ENCODE measurements at regions not wholly inside any gene's neighbourhood (a gene's known extent, or its start where the extent isn't known, plus 50 kb on each side); places are given as distances from the start of the nearest gene placed in this dataset.

DNA sequence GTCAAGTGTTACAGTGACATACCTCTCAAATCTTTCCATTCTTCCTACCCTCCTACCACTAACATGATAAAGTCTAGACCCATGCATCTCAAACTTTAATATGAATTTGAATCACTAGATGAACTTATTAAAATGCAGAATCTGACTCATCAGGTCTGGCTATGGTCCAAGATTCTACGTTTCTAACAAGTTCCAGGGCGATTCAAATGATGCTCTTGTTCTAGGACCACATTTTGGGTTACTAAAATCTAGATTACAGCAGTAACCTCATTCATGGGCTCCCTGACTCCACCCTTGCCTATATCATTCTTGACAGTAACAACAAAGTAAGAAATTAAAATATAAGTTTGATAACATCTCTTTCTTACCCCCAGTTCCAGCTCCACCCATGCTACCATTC, 124.8 kb upstream of the LSM8 start:
- Mint-ChIP-seq H3K4me3 (no peak overlapping the region), H3K9me3 (no peaks in the 10 kb centered on the region), H3K4me1 (no peaks in the 10 kb centered on the region), H3K27ac (no peak overlapping the region), H3K36me3 (no peaks in the 10 kb centered on the region), H3K27me3 (peaks cover 2% of the 10 kb centered on the region)
- ATAC-seq (ENCODE audit: low read depth) (no peak), DNase-seq (ENCODE audit: low spot score in 2 of 2) (no peak)

DNA sequence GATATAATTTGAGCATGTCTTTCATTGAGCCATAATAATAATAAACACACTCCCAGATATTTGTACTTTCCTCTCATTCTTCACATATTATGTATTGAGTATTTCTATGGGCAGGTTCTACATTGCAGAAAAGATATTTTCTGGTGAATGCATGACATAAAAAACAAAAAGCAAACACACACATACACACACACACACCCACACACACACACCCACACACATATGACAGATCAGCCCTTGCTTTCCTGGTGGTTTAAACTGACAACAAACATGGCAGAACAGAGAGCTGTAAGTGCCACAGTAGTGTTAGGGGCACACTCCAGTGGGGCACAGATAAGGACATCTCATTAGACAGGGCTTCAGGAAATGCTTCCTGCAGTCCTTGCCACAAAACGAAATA, 123.3 kb upstream of the LSM8 start:
- no peak for DNase-seq (ENCODE audit: low spot score in 2 of 2)
- Mint-ChIP-seq H3K27ac (no peak overlapping the region), H3K9me3 (no peaks in the 10 kb centered on the region), H3K4me1 (no peaks in the 10 kb centered on the region), H3K27me3 (peaks cover 2% of the 10 kb centered on the region), H3K36me3 (no peaks in the 10 kb centered on the region), H3K4me3 (no peak overlapping the region)
- no peak for ATAC-seq (ENCODE audit: low read depth)

DNA sequence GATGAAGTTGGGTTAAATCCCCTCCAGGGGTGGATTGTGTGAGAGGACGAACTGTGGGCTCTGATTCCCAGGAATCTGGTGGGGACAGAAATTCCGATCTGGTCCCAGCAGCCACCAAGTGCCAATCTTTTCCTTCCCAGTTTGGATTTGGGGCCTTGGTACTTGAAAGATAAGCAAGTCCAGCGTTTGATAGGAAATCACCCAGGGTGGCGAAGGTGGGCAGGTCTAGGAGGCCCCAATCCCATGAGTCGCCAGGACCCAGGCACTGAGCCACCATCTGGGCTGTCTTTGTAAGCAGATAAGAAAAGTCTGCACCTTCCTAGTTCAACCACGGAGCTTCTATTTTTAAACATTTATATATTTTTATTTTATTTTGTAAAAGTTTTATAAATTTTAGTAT, 122.6 kb upstream of the LSM8 start:
- Mint-ChIP-seq H3K36me3 (no peaks in the 10 kb centered on the region), H3K9me3 (no peaks in the 10 kb centered on the region), H3K4me3 (no peak overlapping the region), H3K27me3 (peaks cover 2% of the 10 kb centered on the region), H3K27ac (no peak overlapping the region), H3K4me1 (no peaks in the 10 kb centered on the region)
- DNase-seq (ENCODE audit: low spot score in 2 of 2) (no peak), ATAC-seq (ENCODE audit: low read depth) (no peak)

GRCh38 chr7:118072893-118073674, 110.9 kb upstream of the LSM8 start:
- H3K4me1 Mint-ChIP-seq = no peaks in the 10 kb centered on the region
- H3K9me3 Mint-ChIP-seq = peaks cover 2% of the 10 kb centered on the region
- ATAC-seq (ENCODE audit: low read depth) = no peak
- H3K36me3 Mint-ChIP-seq = no peaks in the 10 kb centered on the region
- peaks cover 5% of the 10 kb centered on the region for H3K27me3 Mint-ChIP-seq
- no peak overlapping the region for H3K27ac Mint-ChIP-seq
- DNase-seq (ENCODE audit: low spot score in 2 of 2) = no peak
- H3K4me3 Mint-ChIP-seq = no peak overlapping the region

DNA sequence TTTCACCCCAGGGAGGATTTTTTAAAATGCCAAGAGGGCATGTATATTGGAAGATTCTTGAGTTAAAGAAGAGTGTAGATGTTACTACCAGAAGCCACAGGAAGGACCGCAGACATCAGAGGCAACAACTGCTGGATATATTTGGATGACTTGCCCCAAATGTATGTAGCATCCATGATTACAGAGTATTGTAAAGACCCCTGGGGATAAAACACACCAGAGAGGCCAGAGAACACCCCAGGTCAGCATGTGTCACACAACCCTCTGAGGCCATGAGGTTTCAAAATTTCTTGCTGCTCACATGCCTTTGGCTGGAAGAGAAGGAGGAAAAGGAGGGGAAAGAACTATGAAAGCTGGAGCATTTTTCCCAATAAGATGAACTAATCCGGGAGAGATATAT, 108.0 kb upstream of the LSM8 start:
- Mint-ChIP-seq H3K27ac (no peak overlapping the region), H3K4me3 (no peak overlapping the region), H3K9me3 (no peaks in the 10 kb centered on the region), H3K27me3 (peaks cover 4% of the 10 kb centered on the region), H3K4me1 (peaks cover 2% of the 10 kb centered on the region), H3K36me3 (no peaks in the 10 kb centered on the region)
- DNase-seq (ENCODE audit: low spot score in 2 of 2) (no peak), ATAC-seq (ENCODE audit: low read depth) (no peak)

DNA sequence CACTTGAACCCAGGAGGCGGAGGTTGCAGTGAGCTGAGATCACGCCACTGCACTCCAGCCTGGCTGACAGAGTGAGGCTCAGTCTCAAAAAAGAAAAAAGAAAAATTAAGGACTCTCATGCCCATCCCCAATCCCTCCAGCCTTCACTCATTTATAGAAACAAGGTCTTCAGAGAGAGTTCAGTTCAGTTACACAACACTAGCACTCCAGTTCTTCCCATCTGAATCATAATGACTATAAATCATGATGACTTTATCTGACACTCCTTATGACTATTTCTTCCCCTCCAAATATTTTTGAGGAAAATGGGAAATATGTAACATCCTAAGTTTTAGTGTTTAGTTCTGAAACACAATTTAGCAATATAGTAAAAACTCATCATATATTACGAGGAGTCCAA, 107.4 kb upstream of the LSM8 start:
- ATAC-seq (ENCODE audit: low read depth) = no peak

DNA sequence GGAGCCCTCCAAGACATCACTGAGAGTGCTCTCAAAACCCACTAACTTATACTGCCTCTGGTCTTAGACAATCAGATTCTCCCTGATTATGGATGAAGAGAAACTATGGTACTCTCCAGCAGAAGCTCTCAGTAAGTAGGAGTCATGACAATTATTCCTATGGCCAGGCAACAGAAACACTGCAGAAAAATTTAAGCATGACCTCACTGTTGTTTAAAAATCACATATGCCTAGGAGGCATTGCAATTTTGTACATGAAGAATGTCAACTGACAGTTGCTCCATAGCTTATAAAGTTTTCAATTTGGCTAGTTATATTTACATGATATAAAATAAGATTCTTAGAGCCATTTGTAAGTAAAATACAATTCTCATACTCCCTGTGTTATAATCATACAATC, 105.9 kb upstream of the LSM8 start:
- Mint-ChIP-seq H3K27ac (no peak overlapping the region), H3K4me1 (peaks cover 2% of the 10 kb centered on the region)

More for the DNA sequence above, 107.4 kb upstream of the LSM8 start:
- no peaks in the 10 kb centered on the region for H3K36me3 Mint-ChIP-seq
- DNase-seq (ENCODE audit: low spot score in 2 of 2) = no peak
- H3K27ac Mint-ChIP-seq = no peak overlapping the region
- peaks cover 2% of the 10 kb centered on the region for H3K4me1 Mint-ChIP-seq
- no peaks in the 10 kb centered on the region for H3K9me3 Mint-ChIP-seq
- H3K27me3 Mint-ChIP-seq = peaks cover 4% of the 10 kb centered on the region
- H3K4me3 Mint-ChIP-seq = no peak overlapping the region

DNA sequence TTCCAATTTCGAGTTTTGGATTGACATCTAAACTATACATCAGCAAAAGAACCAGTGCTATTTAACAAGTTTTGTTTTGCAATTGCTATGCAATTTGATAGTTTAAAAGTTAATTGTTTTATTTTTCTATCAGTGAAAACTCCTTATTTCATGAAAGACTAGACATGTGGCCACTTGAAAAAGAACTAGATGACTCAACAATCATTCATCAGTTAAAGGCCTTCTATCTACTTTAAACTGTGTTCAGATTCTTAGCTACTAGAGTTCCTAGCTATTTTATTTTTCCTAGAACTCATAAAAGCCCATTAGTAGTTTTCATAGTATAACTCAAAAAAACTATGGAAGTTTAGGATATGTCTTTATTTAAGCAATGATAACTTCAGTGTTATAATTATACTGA, 104.6 kb upstream of the LSM8 start:
- peaks cover 6% of the 10 kb centered on the region for H3K27me3 Mint-ChIP-seq

More for the DNA sequence above, 105.9 kb upstream of the LSM8 start:
- Mint-ChIP-seq H3K4me3 (no peak overlapping the region), H3K36me3 (no peaks in the 10 kb centered on the region), H3K9me3 (no peaks in the 10 kb centered on the region), H3K27me3 (peaks cover 4% of the 10 kb centered on the region)
- DNase-seq (ENCODE audit: low spot score in 2 of 2) (no peak), ATAC-seq (ENCODE audit: low read depth) (no peak)

GRCh38 chr7:118080947-118081346, 103.0 kb upstream of the LSM8 start:
- peaks cover 7% of the 10 kb centered on the region for H3K27me3 Mint-ChIP-seq
- peaks cover 2% of the 10 kb centered on the region for H3K4me1 Mint-ChIP-seq
- H3K27ac Mint-ChIP-seq = no peak overlapping the region
- H3K4me3 Mint-ChIP-seq = no peak overlapping the region
- DNase-seq (ENCODE audit: low spot score in 2 of 2) (no peak), ATAC-seq (ENCODE audit: low read depth) (peak; percentile 60)
- H3K9me3 Mint-ChIP-seq = no peaks in the 10 kb centered on the region
- H3K36me3 Mint-ChIP-seq = no peaks in the 10 kb centered on the region

More for the DNA sequence above, 104.6 kb upstream of the LSM8 start:
- DNase-seq (ENCODE audit: low spot score in 2 of 2) (no peak), ATAC-seq (ENCODE audit: low read depth) (no peak)
- Mint-ChIP-seq H3K4me1 (peaks cover 2% of the 10 kb centered on the region), H3K9me3 (no peaks in the 10 kb centered on the region), H3K36me3 (no peaks in the 10 kb centered on the region), H3K27ac (no peak overlapping the region), H3K4me3 (no peak overlapping the region)

DNA sequence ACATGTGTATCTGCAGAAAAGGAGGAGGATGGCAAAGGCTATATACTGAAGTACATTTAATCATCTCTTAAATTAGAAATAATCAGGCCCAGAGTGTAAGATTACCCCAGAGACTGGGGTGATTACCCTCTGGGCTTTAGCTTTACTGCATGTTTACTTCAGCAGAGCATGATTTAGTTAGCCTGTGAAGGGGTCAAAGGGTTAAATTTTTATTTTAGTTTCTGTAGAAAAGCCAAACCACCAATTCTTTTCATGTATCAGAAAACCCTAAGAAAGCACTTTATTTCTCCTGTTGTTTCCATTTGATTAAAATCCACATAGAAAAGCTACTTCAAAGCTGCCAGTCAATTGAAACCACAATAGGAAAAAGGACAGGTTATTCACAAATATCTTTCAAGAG, 101.5 kb upstream of the LSM8 start:
- Mint-ChIP-seq H3K4me1 (peaks cover 2% of the 10 kb centered on the region), H3K27me3 (peaks cover 7% of the 10 kb centered on the region), H3K27ac (no peak overlapping the region), H3K36me3 (no peaks in the 10 kb centered on the region), H3K4me3 (no peak overlapping the region), H3K9me3 (no peaks in the 10 kb centered on the region)
- no peak for ATAC-seq (ENCODE audit: low read depth)
- no peak for DNase-seq (ENCODE audit: low spot score in 2 of 2)

GRCh38 chr7:118085000-118085399, 99.0 kb upstream of the LSM8 start:
- Mint-ChIP-seq H3K27ac (no peak overlapping the region), H3K9me3 (no peaks in the 10 kb centered on the region), H3K4me3 (no peak overlapping the region), H3K36me3 (no peaks in the 10 kb centered on the region), H3K4me1 (peaks cover 2% of the 10 kb centered on the region), H3K27me3 (peaks cover 5% of the 10 kb centered on the region)
- ATAC-seq (ENCODE audit: low read depth) (no peak), DNase-seq (ENCODE audit: low spot score in 2 of 2) (no peak)

DNA sequence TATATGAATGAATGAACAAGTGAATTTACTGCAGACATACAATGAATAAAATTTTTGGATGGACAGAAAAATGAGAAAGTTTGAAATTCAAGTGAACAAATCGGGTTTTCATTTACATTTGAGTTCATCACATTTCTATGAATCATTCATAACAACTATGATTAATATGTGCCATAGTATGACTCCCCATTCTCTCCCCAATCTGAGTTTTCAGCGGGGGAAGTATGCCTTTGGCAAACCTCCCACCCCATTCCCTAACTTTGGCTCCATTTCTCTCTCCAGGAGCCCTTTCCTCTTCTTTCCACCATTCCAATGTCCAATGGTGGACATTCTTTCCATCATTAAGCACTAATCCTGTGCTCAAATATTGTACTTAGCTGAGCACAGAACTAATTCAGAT, 96.8 kb upstream of the LSM8 start:
- no peaks in the 10 kb centered on the region for H3K4me1 Mint-ChIP-seq
- H3K27me3 Mint-ChIP-seq = peaks cover 5% of the 10 kb centered on the region
- no peak for DNase-seq (ENCODE audit: low spot score in 2 of 2)
- H3K27ac Mint-ChIP-seq = no peak overlapping the region
- no peaks in the 10 kb centered on the region for H3K9me3 Mint-ChIP-seq
- H3K36me3 Mint-ChIP-seq = no peaks in the 10 kb centered on the region
- H3K4me3 Mint-ChIP-seq = no peak overlapping the region
- no peak for ATAC-seq (ENCODE audit: low read depth)

DNA sequence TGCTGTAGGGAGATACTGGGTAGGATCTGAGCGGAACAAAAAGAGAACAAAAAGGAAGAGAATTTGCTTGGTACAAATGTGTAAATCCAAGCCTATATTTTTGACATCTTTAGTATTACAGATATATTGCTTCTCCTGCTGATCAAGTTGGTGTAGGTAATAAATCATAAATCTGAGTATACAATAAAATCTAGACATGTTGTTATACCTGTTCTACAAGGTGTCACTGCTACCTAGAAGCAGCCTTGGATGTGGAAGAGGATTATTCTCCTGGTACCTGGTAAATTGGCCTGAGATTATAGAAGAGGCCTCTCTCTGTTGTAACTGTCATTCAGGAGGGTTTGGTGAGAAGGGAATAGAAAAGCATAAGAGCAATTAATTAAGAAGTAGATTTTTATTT, 89.9 kb upstream of the LSM8 start:
- Mint-ChIP-seq H3K9me3 (no peaks in the 10 kb centered on the region), H3K27ac (no peak overlapping the region), H3K4me1 (no peaks in the 10 kb centered on the region), H3K4me3 (no peak overlapping the region), H3K36me3 (no peaks in the 10 kb centered on the region), H3K27me3 (peaks cover 3% of the 10 kb centered on the region)
- no peak for ATAC-seq (ENCODE audit: low read depth)
- DNase-seq (ENCODE audit: low spot score in 2 of 2) = no peak

DNA sequence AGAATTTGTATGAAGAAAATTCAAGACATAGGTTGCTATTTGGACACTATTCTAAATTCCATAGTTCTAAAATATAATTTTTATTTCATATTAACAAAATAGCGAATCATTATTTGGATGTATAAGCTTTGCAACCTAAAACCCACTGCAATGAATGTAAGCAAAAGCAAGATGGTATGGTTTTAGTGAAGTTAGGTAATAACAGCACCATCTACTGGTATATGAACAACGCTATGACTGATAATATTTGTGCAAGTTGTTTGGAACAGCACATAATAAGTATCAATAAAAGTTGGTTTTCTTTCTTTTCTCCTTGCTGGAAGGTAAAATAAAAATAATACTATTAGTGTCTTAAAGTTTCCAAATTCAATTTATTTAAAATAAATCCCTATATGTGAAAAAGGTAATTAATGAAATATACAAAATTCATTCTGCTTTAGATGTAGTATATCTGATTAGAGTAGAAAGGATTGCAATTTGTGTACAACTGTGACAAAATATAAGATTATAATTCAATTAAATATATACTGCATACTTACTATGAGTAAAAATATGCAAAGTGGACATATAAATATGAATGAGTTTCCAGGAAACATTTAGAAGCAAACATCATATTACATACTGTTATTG, 79.0 kb upstream of the LSM8 start:
- H3K4me1 Mint-ChIP-seq = no peaks in the 10 kb centered on the region
- H3K4me3 Mint-ChIP-seq = no peak overlapping the region
- H3K27ac Mint-ChIP-seq = no peak overlapping the region
- H3K9me3 Mint-ChIP-seq = no peaks in the 10 kb centered on the region
- no peaks in the 10 kb centered on the region for H3K27me3 Mint-ChIP-seq
- no peaks in the 10 kb centered on the region for H3K36me3 Mint-ChIP-seq
- ATAC-seq (ENCODE audit: low read depth) (no peak), DNase-seq (ENCODE audit: low spot score in 2 of 2) (no peak)

DNA sequence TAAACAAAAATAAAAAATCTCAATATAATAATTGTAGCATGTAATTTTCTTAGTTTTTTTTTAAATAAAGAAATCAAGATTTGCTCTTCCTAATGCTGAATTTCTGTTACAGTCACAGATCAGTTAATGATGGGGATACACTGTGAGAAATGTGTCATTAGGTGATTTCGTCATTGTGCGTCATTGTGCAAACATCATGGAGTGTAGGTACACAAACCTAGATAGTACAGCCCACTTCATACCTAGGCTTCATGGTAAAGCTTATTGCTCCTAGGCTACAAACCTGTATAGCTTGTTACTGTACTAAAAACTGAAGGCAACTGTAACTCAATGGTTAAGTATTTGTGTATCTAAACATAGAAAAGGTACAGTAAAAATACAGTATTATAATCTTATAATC, 74.4 kb upstream of the LSM8 start:
- DNase-seq (ENCODE audit: low spot score in 2 of 2) (no peak), ATAC-seq (ENCODE audit: low read depth) (no peak)
- no peaks in the 10 kb centered on the region for H3K36me3 Mint-ChIP-seq
- no peak overlapping the region for H3K4me3 Mint-ChIP-seq
- no peaks in the 10 kb centered on the region for H3K9me3 Mint-ChIP-seq
- H3K27ac Mint-ChIP-seq = no peak overlapping the region
- no peaks in the 10 kb centered on the region for H3K4me1 Mint-ChIP-seq
- no peaks in the 10 kb centered on the region for H3K27me3 Mint-ChIP-seq
